ENCODE measurements at regions not wholly inside any gene's neighbourhood (a gene's known extent, or its start where the extent isn't known, plus 50 kb on each side); places are given as distances from the start of the nearest gene placed in this dataset.
"Not testable (repeated sequence)": the region's sequence is repeated elsewhere in the genome, so short reads cannot be mapped to it uniquely, and the experiment has no call there.

- Histone ChIP-seq H3K4me3 (ENCODE audit: insufficient read depth, low read depth, low read length) (no peak overlapping the region), H3K36me3 (replicated peaks; ENCODE audit: control insufficient read depth, insufficient read depth, low read length) (no peaks in the 10 kb centered on the region), H3K27me3 (ENCODE audit: control insufficient read depth, insufficient read depth, low read length) (no peaks in the 10 kb centered on the region)
- no peak for DNase-seq
Observed at GRCh38 chr2:64274399-64275173, 130.4 kb upstream of the PELI1 start.

- no peak for DNase-seq
- Histone ChIP-seq H3K36me3 (replicated peaks; ENCODE audit: control insufficient read depth, insufficient read depth, low read length) (no peaks in the 10 kb centered on the region), H3K4me3 (ENCODE audit: insufficient read depth, low read depth, low read length) (no peak overlapping the region), H3K27me3 (ENCODE audit: control insufficient read depth, insufficient read depth, low read length) (no peaks in the 10 kb centered on the region)
Observed at GRCh38 chr2:64275174-64275466, 130.9 kb upstream of the PELI1 start.

- Histone ChIP-seq H3K4me3 (ENCODE audit: insufficient read depth, low read depth, low read length) (no peak overlapping the region), H3K27me3 (ENCODE audit: control insufficient read depth, insufficient read depth, low read length) (no peaks in the 10 kb centered on the region), H3K36me3 (replicated peaks; ENCODE audit: control insufficient read depth, insufficient read depth, low read length) (no peaks in the 10 kb centered on the region)
- DNase-seq: peak; percentile 50
Observed at GRCh38 chr2:64276417-64277095, 132.3 kb upstream of the PELI1 start.

GRCh38 chr2:64277101-64277849, 133.1 kb upstream of the PELI1 start:
- H3K27me3 ChIP-seq (ENCODE audit: control insufficient read depth, insufficient read depth, low read length): no peaks in the 10 kb centered on the region
- H3K36me3 ChIP-seq (replicated peaks; ENCODE audit: control insufficient read depth, insufficient read depth, low read length): no peaks in the 10 kb centered on the region
- DNase-seq: peak; percentile 28
- no peak overlapping the region for H3K4me3 ChIP-seq (ENCODE audit: insufficient read depth, low read depth, low read length)

- H3K4me3 ChIP-seq (ENCODE audit: insufficient read depth, low read depth, low read length); H3K36me3 ChIP-seq (replicated peaks; ENCODE audit: control insufficient read depth, insufficient read depth, low read length); DNase-seq; H3K27me3 ChIP-seq (ENCODE audit: control insufficient read depth, insufficient read depth, low read length): not testable (repeated sequence)
Observed at GRCh38 chr2:64280812-64281211, 136.6 kb upstream of the PELI1 start.

- Histone ChIP-seq H3K36me3 (replicated peaks; ENCODE audit: control insufficient read depth, insufficient read depth, low read length) (no peaks in the 10 kb centered on the region), H3K4me3 (ENCODE audit: insufficient read depth, low read depth, low read length) (no peak overlapping the region), H3K27me3 (ENCODE audit: control insufficient read depth, insufficient read depth, low read length) (no peaks in the 10 kb centered on the region)
- DNase-seq: no peak
Observed at GRCh38 chr2:64283006-64283570, 138.9 kb upstream of the PELI1 start.

GRCh38 chr2:64283641-64284361, 139.6 kb upstream of the PELI1 start:
- no peak overlapping the region for H3K4me3 ChIP-seq (ENCODE audit: insufficient read depth, low read depth, low read length)
- DNase-seq: no peak
- no peaks in the 10 kb centered on the region for H3K27me3 ChIP-seq (ENCODE audit: control insufficient read depth, insufficient read depth, low read length)
- H3K36me3 ChIP-seq (replicated peaks; ENCODE audit: control insufficient read depth, insufficient read depth, low read length): no peaks in the 10 kb centered on the region

- Histone ChIP-seq H3K27me3 (ENCODE audit: control insufficient read depth, insufficient read depth, low read length) (no peaks in the 10 kb centered on the region), H3K36me3 (replicated peaks; ENCODE audit: control insufficient read depth, insufficient read depth, low read length) (no peaks in the 10 kb centered on the region), H3K4me3 (ENCODE audit: insufficient read depth, low read depth, low read length) (no peak overlapping the region)
- DNase-seq: no peak
Observed at GRCh38 chr2:64284751-64285150, 140.5 kb upstream of the PELI1 start.

- H3K36me3 ChIP-seq (replicated peaks; ENCODE audit: control insufficient read depth, insufficient read depth, low read length): no peaks in the 10 kb centered on the region
- no peak overlapping the region for H3K4me3 ChIP-seq (ENCODE audit: insufficient read depth, low read depth, low read length)
- no peaks in the 10 kb centered on the region for H3K27me3 ChIP-seq (ENCODE audit: control insufficient read depth, insufficient read depth, low read length)
- no peak for DNase-seq
Observed at GRCh38 chr2:64287202-64287740, 143.1 kb upstream of the PELI1 start.

GRCh38 chr2:64288321-64289193, 144.3 kb upstream of the PELI1 start:
- no peak overlapping the region for H3K4me3 ChIP-seq (ENCODE audit: insufficient read depth, low read depth, low read length)
- H3K36me3 ChIP-seq (replicated peaks; ENCODE audit: control insufficient read depth, insufficient read depth, low read length): no peaks in the 10 kb centered on the region
- DNase-seq: no peak
- H3K27me3 ChIP-seq (ENCODE audit: control insufficient read depth, insufficient read depth, low read length): no peaks in the 10 kb centered on the region

GRCh38 chr2:64289251-64289650, 145.0 kb upstream of the PELI1 start:
- no peak for DNase-seq
- Histone ChIP-seq H3K27me3 (ENCODE audit: control insufficient read depth, insufficient read depth, low read length) (no peaks in the 10 kb centered on the region), H3K36me3 (replicated peaks; ENCODE audit: control insufficient read depth, insufficient read depth, low read length) (no peaks in the 10 kb centered on the region), H3K4me3 (ENCODE audit: insufficient read depth, low read depth, low read length) (no peak overlapping the region)

GRCh38 chr2:64289737-64290136, 145.5 kb upstream of the PELI1 start:
- no peak for DNase-seq
- H3K27me3 ChIP-seq (ENCODE audit: control insufficient read depth, insufficient read depth, low read length): no peaks in the 10 kb centered on the region
- H3K4me3 ChIP-seq (ENCODE audit: insufficient read depth, low read depth, low read length): no peak overlapping the region
- H3K36me3 ChIP-seq (replicated peaks; ENCODE audit: control insufficient read depth, insufficient read depth, low read length): no peaks in the 10 kb centered on the region

GRCh38 chr2:64291181-64291580, 147.0 kb upstream of the PELI1 start:
- Histone ChIP-seq H3K4me3 (ENCODE audit: insufficient read depth, low read depth, low read length) (no peak overlapping the region), H3K27me3 (ENCODE audit: control insufficient read depth, insufficient read depth, low read length) (no peaks in the 10 kb centered on the region), H3K36me3 (replicated peaks; ENCODE audit: control insufficient read depth, insufficient read depth, low read length) (no peaks in the 10 kb centered on the region)
- DNase-seq: no peak
